Astrocyte (in vitro differentiated cells and primary cell): ENCODE measurements at regions not wholly inside any gene's neighbourhood (a gene's known extent, or its start where the extent isn't known, plus 50 kb on each side); places are given as distances from the start of the nearest gene placed in this dataset.

Experiments
- DNase-seq: peaks from one replicate; pipeline ENCODE4 v3.0.0-alpha.2; 2010; ENCODE audit warnings: low read depth
- FAIRE-seq: peaks from 2 replicates; lab custom pipeline; 2011; peaks lifted over from hg19 to GRCh38; lab: Jason Lieb, UNC
- H2AFZ ChIP-seq: 2 replicates; pipeline ENCODE4 v1.6.0; 2012; ENCODE audit warnings: low read depth, low read length, inconsistent platforms
- H3K27ac ChIP-seq: 2 replicates; pipeline ENCODE4 v1.5.1; 2011; ENCODE audit warnings: low read depth, low read length, inconsistent platforms
- H3K27me3 ChIP-seq: 2 replicates; pipeline ENCODE4 v1.6.0; 2011; ENCODE audit warnings: low read length, inconsistent platforms; ENCODE audit not compliant: insufficient read depth
- H3K36me3 ChIP-seq: 2 replicates; pipeline ENCODE4 v1.5.1; 2011; ENCODE audit warnings: low read length, inconsistent platforms; ENCODE audit not compliant: insufficient read depth
- H3K4me1 ChIP-seq: 2 replicates; pipeline ENCODE4 v1.5.1; 2011; ENCODE audit warnings: low read length, inconsistent platforms; ENCODE audit not compliant: insufficient read depth
- H3K4me2 ChIP-seq: 2 replicates; pipeline ENCODE4 v1.6.0; 2012; ENCODE audit warnings: low read length, inconsistent platforms
- H3K4me3 ChIP-seq: 2 replicates; pipeline ENCODE4 v1.5.1; 2011; ENCODE audit warnings: low read depth, mild to moderate bottlenecking, low read length, inconsistent platforms; ENCODE audit not compliant: insufficient read depth
- H3K79me2 ChIP-seq: 2 replicates; pipeline ENCODE4 v1.6.0; 2012; ENCODE audit warnings: mild to moderate bottlenecking, low read length, inconsistent platforms; ENCODE audit not compliant: insufficient read depth
- H3K9ac ChIP-seq: 2 replicates; pipeline ENCODE4 v1.6.0; 2012; ENCODE audit warnings: mild to moderate bottlenecking, low read length, inconsistent platforms
- H3K9me3 ChIP-seq: 2 replicates; pipeline ENCODE4 v1.5.1; 2012; ENCODE audit warnings: low read depth, mild to moderate bottlenecking, low read length, inconsistent platforms; ENCODE audit not compliant: insufficient read depth
- H4K20me1 ChIP-seq: 2 replicates; pipeline ENCODE4 v1.6.0; 2012; ENCODE audit warnings: low read length, inconsistent platforms; ENCODE audit not compliant: insufficient read depth
- H3K27ac Mint-ChIP-seq: one replicate; pipeline ENCODE4 v1.8.0; 2021; ENCODE audit warnings: mild to moderate bottlenecking, mixed read lengths; ENCODE audit not compliant: unreplicated experiment
- H3K27me3 Mint-ChIP-seq: one replicate; pipeline ENCODE4 v1.8.0; 2021; ENCODE audit warnings: low read depth, mixed read lengths; ENCODE audit not compliant: unreplicated experiment
- H3K36me3 Mint-ChIP-seq: one replicate; pipeline ENCODE4 v1.8.0; 2021; ENCODE audit warnings: low read depth, mixed read lengths; ENCODE audit not compliant: unreplicated experiment
- H3K4me1 Mint-ChIP-seq: one replicate; pipeline ENCODE4 v1.8.0; 2021; ENCODE audit warnings: low read depth, mixed read lengths; ENCODE audit not compliant: unreplicated experiment
- H3K4me3 Mint-ChIP-seq: one replicate; pipeline ENCODE4 v1.8.0; 2021; ENCODE audit warnings: mild to moderate bottlenecking, moderate library complexity, mixed read lengths; ENCODE audit not compliant: unreplicated experiment
- H3K9me3 Mint-ChIP-seq: one replicate; pipeline ENCODE4 v1.8.0; 2021; ENCODE audit warnings: mild to moderate bottlenecking, mixed read lengths; ENCODE audit not compliant: unreplicated experiment
- EZH2 ChIP-seq: IDR thresholded peaks from 2 replicates; pipeline ENCODE4 v1.6.1; 2012; ENCODE audit warnings: mild to moderate bottlenecking, low read length, inconsistent platforms; ENCODE audit not compliant: insufficient read depth
- TF ChIP-seq, protein P1 (sequence below): IDR thresholded peaks from 2 replicates; pipeline ENCODE4 v1.5.1; 2011; ENCODE audit warnings: low read depth, mild to moderate bottlenecking, inconsistent platforms, low read length, moderate library complexity; ENCODE audit not compliant: insufficient read depth

DNA sequence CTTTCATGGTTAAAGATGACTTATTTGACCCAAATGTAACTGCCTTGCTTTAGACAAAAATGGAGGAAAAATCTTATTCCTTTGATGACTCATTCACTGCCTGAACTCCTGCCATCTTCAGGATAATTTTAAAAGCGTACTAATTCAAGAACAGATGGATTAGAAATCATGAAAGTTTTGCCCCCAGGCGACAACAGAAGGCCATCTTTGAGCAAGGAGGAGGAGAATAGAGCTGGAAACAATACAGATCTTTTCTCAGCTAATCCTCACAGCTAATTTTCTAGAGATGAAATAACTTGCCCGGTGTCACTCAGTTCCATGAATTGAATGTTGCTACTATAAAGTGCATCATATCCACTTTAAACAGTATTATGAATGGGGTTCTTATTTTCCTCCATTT is 324.7 kb upstream of the RARB start:
- Histone ChIP-seq H3K4me3 (no peak overlapping the region), H3K9me3 (no peaks in the 10 kb centered on the region), H3K27ac (no peak overlapping the region), H3K4me2 (no peak overlapping the region), H3K4me1 (no peaks in the 10 kb centered on the region), H3K27me3 (no peaks in the 10 kb centered on the region), H3K9ac (no peak overlapping the region), H4K20me1 (no peaks in the 10 kb centered on the region), H3K79me2 (no peaks in the 10 kb centered on the region), H2AFZ (no peak overlapping the region), H3K36me3 (no peaks in the 10 kb centered on the region)
- Mint-ChIP-seq H3K4me1 (no peaks in the 10 kb centered on the region), H3K4me3 (no peak overlapping the region), H3K27ac (no peak overlapping the region), H3K27me3 (peaks cover 5% of the 10 kb centered on the region), H3K9me3 (no peaks in the 10 kb centered on the region), H3K36me3 (no peaks in the 10 kb centered on the region)
- DNase-seq, result no peak
- TF ChIP-seq EZH2, result no peak
- TF ChIP-seq, protein P1, sequence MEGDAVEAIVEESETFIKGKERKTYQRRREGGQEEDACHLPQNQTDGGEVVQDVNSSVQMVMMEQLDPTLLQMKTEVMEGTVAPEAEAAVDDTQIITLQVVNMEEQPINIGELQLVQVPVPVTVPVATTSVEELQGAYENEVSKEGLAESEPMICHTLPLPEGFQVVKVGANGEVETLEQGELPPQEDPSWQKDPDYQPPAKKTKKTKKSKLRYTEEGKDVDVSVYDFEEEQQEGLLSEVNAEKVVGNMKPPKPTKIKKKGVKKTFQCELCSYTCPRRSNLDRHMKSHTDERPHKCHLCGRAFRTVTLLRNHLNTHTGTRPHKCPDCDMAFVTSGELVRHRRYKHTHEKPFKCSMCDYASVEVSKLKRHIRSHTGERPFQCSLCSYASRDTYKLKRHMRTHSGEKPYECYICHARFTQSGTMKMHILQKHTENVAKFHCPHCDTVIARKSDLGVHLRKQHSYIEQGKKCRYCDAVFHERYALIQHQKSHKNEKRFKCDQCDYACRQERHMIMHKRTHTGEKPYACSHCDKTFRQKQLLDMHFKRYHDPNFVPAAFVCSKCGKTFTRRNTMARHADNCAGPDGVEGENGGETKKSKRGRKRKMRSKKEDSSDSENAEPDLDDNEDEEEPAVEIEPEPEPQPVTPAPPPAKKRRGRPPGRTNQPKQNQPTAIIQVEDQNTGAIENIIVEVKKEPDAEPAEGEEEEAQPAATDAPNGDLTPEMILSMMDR, result no peak
- FAIRE-seq, result no peak

DNA sequence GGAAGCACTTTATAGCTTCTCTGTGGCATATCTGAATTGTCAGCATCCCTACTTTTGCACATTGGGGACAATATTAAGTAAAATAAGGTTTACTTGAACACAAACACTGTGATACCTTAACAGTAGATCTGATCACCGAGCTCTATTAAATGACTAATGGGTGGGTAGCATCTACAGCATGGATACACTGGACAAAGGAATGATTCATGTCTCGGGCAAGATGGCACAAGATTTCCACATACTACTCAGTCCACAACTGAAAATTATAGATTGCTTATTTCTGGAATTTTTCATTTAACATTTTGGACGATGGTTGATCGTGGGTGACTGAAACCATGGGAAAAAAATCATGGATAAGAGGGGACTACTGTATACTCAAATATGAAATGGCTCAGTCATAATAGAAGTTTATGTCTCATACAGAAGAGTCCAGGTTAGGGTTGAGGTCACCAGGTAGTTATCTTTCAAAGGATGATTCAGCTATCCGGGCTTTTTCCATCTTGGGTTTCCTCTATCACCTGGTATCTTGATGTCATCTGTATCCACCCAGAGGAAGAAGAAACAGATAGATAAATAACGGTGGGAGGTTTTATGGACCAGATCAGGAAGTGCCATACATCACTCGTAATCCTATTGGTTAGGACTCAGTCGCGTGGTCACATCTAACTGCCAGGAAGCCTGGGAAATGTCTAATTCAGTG is 320.0 kb upstream of the RARB start:
- Mint-ChIP-seq H3K36me3 (no peaks in the 10 kb centered on the region), H3K27me3 (no peaks in the 10 kb centered on the region), H3K9me3 (no peaks in the 10 kb centered on the region), H3K4me3 (no peak overlapping the region), H3K4me1 (no peaks in the 10 kb centered on the region), H3K27ac (no peak overlapping the region)
- no peak overlapping the region for H3K27ac ChIP-seq
- no peak for TF ChIP-seq EZH2
- TF ChIP-seq, protein P1, result no peak
- H3K36me3 ChIP-seq, result no peaks in the 10 kb centered on the region
- no peaks in the 10 kb centered on the region for H3K79me2 ChIP-seq
- no peak overlapping the region for H2AFZ ChIP-seq
- no peaks in the 10 kb centered on the region for H3K27me3 ChIP-seq
- H3K9me3 ChIP-seq, result no peaks in the 10 kb centered on the region
- no peak overlapping the region for H3K4me2 ChIP-seq
- no peak overlapping the region for H3K9ac ChIP-seq
- no peaks in the 10 kb centered on the region for H3K4me1 ChIP-seq
- no peak for FAIRE-seq
- H4K20me1 ChIP-seq, result no peaks in the 10 kb centered on the region
- H3K4me3 ChIP-seq, result no peak overlapping the region
- no peak for DNase-seq

DNA sequence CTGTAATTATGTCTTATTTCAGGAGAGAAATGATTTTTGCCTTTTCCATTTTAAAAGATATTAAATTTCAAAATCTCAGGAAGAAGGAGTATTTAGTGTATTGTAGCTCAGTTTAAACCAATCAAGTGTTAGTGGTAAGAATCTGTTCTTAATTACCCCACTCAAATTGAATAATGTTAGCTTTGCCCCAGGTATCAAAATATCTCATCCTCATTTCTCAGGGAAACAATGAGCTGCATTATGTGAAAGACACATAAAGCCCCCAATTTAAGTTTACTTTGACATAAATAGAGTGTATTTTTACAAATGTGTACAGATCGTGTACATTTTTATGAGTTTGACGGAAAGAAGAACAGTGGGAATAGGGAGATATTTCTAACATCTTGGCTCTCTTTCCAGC is 317.4 kb upstream of the RARB start:
- Histone ChIP-seq H3K4me1 (no peaks in the 10 kb centered on the region), H2AFZ (no peak overlapping the region), H3K27me3 (no peaks in the 10 kb centered on the region), H3K9me3 (no peaks in the 10 kb centered on the region), H3K79me2 (no peaks in the 10 kb centered on the region), H3K4me3 (no peak overlapping the region), H3K36me3 (no peaks in the 10 kb centered on the region), H3K27ac (no peak overlapping the region), H3K9ac (no peak overlapping the region), H4K20me1 (no peaks in the 10 kb centered on the region), H3K4me2 (no peak overlapping the region)
- H3K27ac Mint-ChIP-seq, result no peak overlapping the region
- H3K36me3 Mint-ChIP-seq, result no peaks in the 10 kb centered on the region
- no peak overlapping the region for H3K4me3 Mint-ChIP-seq
- no peaks in the 10 kb centered on the region for H3K27me3 Mint-ChIP-seq
- no peak for DNase-seq
- no peaks in the 10 kb centered on the region for H3K9me3 Mint-ChIP-seq
- TF ChIP-seq, protein P1, result no peak
- no peak for TF ChIP-seq EZH2
- no peak for FAIRE-seq
- H3K4me1 Mint-ChIP-seq, result no peaks in the 10 kb centered on the region
